Gastroesophageal sphincter (tissue), 4 donors: ENCODE measurements at regions not wholly inside any gene's neighbourhood (a gene's known extent, or its start where the extent isn't known, plus 50 kb on each side); places are given as distances from the start of the nearest gene placed in this dataset.

Source experiments
- ATAC-seq: fragments of 150-250 bp; one replicate; pipeline ENCODE4 v1.9.1; 2016; ENCODE audit warnings: mild to moderate bottlenecking, moderate library complexity
- H3K27ac ChIP-seq, 4 donors: fragments of 200-600 bp; sonication (generic) in 3 of 4; 1 replicate in 3 of 4; 2 replicates in 1 of 4; pipeline ENCODE4 v1.5.1; 2016 to 2019
- H3K27me3 ChIP-seq: fragments of 200-600 bp; sonication (generic); one replicate; pipeline ENCODE4 v1.5.1; 2019
- H3K36me3 ChIP-seq, 2 donors: fragments of 200-600 bp; sonication (generic); one replicate each; pipeline ENCODE4 v1.5.1; 2019; ENCODE audit warnings: control low read depth in 1 of 2
- H3K4me1 ChIP-seq, 3 donors: fragments of 200-600 bp; sonication (generic); 1 replicate in 2 of 3; 2 replicates in 1 of 3; pipeline ENCODE4 v1.5.1; 2016 to 2019; ENCODE audit warnings: control low read depth in 2 of 3
- H3K4me3 ChIP-seq, 2 donors: fragments of 200-600 bp; sonication (generic); one replicate each; pipeline ENCODE4 v1.5.1; 2019; ENCODE audit warnings: mild to moderate bottlenecking in 1 of 2, moderate library complexity in 1 of 2
- H3K9me3 ChIP-seq, 3 donors: fragments of 200-600 bp; sonication (generic); one replicate each; pipeline ENCODE4 v1.5.1; 2017 to 2019; ENCODE audit warnings: control low read depth in 2 of 3
- EP300 ChIP-seq: sonication (generic); formaldehyde crosslinking; IDR thresholded peaks from one replicate; pipeline ENCODE4 v1.6.1; 2017; ENCODE audit warnings: antibody characterized with exemption, mild to moderate bottlenecking
- POLR2A ChIP-seq, 2 donors: fragments of 450-650 bp; IDR thresholded peaks; one replicate each; pipeline ENCODE4 v1.6.1; 2017; ENCODE audit warnings: antibody characterized with exemption in 2 of 2, mild to moderate bottlenecking in 2 of 2, moderate library complexity in 1 of 2
- POLR2AphosphoS5 ChIP-seq: sonication (generic); formaldehyde crosslinking; IDR thresholded peaks from one replicate; pipeline ENCODE4 v1.6.1; 2017; ENCODE audit warnings: antibody characterized with exemption
- WGBS, 2 donors: methylation state at CpG; one replicate each; pipeline ENCODE4 v1.1.5; 2018; ENCODE audit warnings: low coverage in 1 of 2; 5-methylcytosine and 5-hydroxymethylcytosine counted together
- TF ChIP-seq, protein P1 (sequence below), 4 experiments: fragments of 200-600 bp in 2 of 4; fragments of 450-650 bp in 2 of 4; sonication (generic) in 1 of 4; IDR thresholded peaks; one replicate each; pipeline ENCODE4 v1.5.1; 2017 to 2019; ENCODE audit warnings: antibody characterized with exemption in 4 of 4, mild to moderate bottlenecking in 2 of 4, moderate library complexity in 2 of 4

DNA sequence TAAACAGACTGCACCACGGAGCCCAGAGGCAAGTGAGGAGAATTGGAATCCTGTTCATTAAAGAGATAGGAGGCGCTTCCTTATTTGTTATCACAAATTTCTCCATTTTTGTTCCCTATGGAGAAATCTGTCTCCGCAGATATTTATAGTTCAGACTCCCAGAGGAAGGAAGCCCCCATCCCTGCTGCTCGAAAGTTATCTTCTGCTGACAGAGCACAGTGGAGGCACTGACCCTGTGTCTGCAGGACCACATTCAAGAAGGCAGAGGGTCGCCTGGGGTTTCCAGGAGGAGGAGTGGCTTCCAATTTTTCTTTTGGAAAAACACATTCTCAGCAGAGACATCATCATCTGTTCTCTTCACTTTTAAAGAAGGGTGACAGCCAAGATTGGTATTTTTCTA, 73.0 kb upstream of the GPR45 start:
- Histone ChIP-seq H3K4me1 (no peaks in the 10 kb centered on the region), H3K27me3 (peaks cover 18% of the 10 kb centered on the region), H3K36me3 (no peaks in the 10 kb centered on the region), H3K9me3 (peaks cover 0 to under 1% (median 0%) of the 10 kb centered on the region in 3 donors), H3K27ac (no peak overlapping the region), H3K4me3 (no peak overlapping the region)
- no peak for ATAC-seq
- WGBS, 2 donors: 47 to 52% methylated on average over 4 of the region's 5 CpGs
- no peak for TF ChIP-seq POLR2A (IDR thresholded peaks at IDR 0.05)
- no peak for TF ChIP-seq POLR2AphosphoS5

DNA sequence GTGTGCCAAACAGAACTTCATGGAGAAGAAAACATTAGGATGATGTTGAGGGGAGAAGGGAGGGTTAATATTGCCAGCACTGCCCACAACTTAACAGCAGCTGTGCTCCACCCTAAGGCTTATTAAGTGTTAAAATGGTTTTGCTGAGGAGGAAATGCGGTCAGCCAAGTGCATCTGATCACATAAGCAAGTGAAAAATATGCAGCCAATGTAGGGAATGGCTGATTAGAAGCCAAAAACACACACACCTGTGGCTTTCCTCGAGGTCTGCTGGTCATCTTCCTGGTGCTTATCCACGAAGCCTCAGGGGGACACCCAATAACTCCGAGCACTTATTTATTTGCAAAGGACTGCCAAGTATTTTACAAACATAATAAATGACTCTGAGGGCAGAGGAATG, 66.3 kb upstream of the GPR45 start:
- ATAC-seq: no peak

DNA sequence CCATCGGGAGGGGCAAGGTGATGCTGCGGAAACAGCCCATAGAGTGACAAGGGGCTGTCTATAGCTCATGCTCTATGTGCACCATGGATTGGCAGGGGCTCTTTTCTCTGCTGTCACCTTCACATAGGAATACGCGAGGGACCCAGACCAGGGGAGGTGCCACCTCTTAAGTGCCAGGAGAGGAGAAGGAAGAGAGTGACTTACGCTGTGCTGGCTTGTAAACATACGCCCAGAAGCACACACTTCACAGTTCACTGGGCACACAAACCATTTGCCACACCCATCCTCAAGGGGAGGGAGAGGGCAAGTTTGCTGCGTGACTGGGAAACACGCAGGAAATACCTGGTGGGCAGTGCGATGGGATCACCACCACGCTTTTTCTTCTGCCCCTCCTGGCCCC, 65.1 kb upstream of the GPR45 start:
- ATAC-seq: no peak
- TF ChIP-seq POLR2A (IDR thresholded peaks at IDR 0.05) (no peak), POLR2AphosphoS5 (no peak)
- TF ChIP-seq, protein P1, sequence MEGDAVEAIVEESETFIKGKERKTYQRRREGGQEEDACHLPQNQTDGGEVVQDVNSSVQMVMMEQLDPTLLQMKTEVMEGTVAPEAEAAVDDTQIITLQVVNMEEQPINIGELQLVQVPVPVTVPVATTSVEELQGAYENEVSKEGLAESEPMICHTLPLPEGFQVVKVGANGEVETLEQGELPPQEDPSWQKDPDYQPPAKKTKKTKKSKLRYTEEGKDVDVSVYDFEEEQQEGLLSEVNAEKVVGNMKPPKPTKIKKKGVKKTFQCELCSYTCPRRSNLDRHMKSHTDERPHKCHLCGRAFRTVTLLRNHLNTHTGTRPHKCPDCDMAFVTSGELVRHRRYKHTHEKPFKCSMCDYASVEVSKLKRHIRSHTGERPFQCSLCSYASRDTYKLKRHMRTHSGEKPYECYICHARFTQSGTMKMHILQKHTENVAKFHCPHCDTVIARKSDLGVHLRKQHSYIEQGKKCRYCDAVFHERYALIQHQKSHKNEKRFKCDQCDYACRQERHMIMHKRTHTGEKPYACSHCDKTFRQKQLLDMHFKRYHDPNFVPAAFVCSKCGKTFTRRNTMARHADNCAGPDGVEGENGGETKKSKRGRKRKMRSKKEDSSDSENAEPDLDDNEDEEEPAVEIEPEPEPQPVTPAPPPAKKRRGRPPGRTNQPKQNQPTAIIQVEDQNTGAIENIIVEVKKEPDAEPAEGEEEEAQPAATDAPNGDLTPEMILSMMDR (IDR thresholded peaks at IDR 0.05): no peak
- no peak overlapping the region for H3K27ac ChIP-seq
- no peaks in the 10 kb centered on the region for H3K36me3 ChIP-seq
- H3K27me3 ChIP-seq: peaks cover 61% of the 10 kb centered on the region
- H3K9me3 ChIP-seq: no peaks in the 10 kb centered on the region
- H3K4me3 ChIP-seq: no peak overlapping the region
- H3K4me1 ChIP-seq: no peaks in the 10 kb centered on the region
- WGBS, 2 donors: 60 to 78% methylated on average over 4 to 7 of the region's 10 CpGs

More for the DNA sequence above, 66.3 kb upstream of the GPR45 start:
- Histone ChIP-seq H3K4me3 (no peak overlapping the region), H3K4me1 (no peaks in the 10 kb centered on the region), H3K36me3 (no peaks in the 10 kb centered on the region), H3K27me3 (peaks cover 51% of the 10 kb centered on the region), H3K27ac (no peak overlapping the region), H3K9me3 (no peaks in the 10 kb centered on the region)
- TF ChIP-seq POLR2AphosphoS5 (no peak), EP300 (no peak)
- 0 to 6% methylated on average over 3 to 4 of the region's 4 CpGs for WGBS, 2 donors

DNA sequence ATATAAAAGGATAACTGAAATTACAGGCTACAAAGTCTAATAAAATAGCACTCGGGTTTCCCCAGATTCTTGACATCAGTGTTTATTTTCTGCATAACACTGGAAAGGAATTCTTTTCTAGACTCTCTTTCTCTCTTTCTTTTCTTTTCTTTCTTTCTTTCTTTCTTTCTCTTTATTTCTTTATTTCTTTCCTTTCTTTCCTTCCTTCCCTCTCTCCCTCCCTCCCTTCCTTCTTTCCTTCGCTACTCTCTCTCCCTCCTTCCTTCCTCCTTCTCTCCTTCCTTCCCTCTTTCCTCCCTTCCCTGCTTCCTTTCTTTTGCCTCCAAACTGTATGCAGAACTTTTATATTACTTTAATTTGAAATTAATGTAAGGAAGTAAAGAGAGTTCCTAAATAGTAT, 64.5 kb upstream of the GPR45 start:
- H3K4me1 ChIP-seq: no peaks in the 10 kb centered on the region

DNA sequence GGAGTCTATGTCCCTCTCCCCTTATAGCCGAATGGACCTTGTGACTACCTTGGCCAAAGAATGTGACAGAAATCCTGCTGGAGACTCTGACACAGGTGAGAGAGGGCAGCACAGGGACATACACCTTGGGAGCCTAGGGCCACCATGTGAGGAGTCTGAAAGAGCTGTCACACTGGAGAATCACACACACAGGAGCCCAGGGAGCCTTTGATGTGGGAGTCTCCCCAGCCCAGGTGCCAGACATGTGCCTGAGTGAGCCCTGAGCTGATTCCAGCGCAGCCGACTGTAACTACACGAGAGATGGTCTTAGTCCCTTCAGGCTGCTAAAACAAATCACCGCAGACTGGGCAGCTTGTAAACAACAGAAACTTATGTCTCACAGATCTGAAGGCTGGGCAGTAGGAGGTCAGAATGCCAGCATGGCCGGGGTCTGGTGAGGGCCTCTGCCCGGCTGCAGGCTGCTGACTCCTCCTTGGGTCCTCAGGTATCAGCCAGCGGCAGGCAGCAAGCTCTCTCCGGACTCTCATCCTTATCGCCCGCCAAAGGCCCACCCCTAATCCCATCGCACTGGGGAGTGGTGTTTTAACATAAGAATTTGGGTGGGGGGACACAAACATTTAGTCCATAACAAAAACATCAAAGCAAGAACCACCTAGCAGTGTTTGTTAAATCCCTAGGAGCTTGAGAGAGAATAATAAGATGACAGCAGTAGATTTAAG, 63.8 kb upstream of the GPR45 start:
- Histone ChIP-seq H3K9me3 (no peaks in the 10 kb centered on the region), H3K4me3 (no peak overlapping the region), H3K4me1 (no peaks in the 10 kb centered on the region), H3K27ac (no peak overlapping the region), H3K36me3 (no peaks in the 10 kb centered on the region), H3K27me3 (peaks cover 55% of the 10 kb centered on the region)
- 27 to 30% methylated on average over 2 to 8 of the region's 12 CpGs for WGBS, 2 donors
- no peak for ATAC-seq
- TF ChIP-seq, protein P1 (IDR thresholded peaks at IDR 0.05): no peak
- TF ChIP-seq POLR2AphosphoS5 (no peak), EP300 (no peak), POLR2A (IDR thresholded peaks at IDR 0.05) (no peak)

More for the DNA sequence above, 64.5 kb upstream of the GPR45 start:
- 24 to 42% methylated on average over 2 of the region's 2 CpGs for WGBS, 2 donors
- Histone ChIP-seq H3K27ac (no peak overlapping the region), H3K27me3 (peaks cover 60% of the 10 kb centered on the region), H3K4me3 (no peak overlapping the region), H3K36me3 (no peaks in the 10 kb centered on the region), H3K9me3 (no peaks in the 10 kb centered on the region)
- no peak for ATAC-seq
- TF ChIP-seq EP300: no peak
- no peak for TF ChIP-seq POLR2A (IDR thresholded peaks at IDR 0.05)
- TF ChIP-seq, protein P1 (IDR thresholded peaks at IDR 0.05): no peak
- no peak for TF ChIP-seq POLR2AphosphoS5
